DMS 273 treated with DMSO at 0.1 percent for 48 hours (cell line): ENCODE measurements at regions not wholly inside any gene's neighbourhood (a gene's known extent, or its start where the extent isn't known, plus 50 kb on each side); places are given as distances from the start of the nearest gene placed in this dataset.
"Not testable (repeated sequence)": the region's sequence is repeated elsewhere in the genome, so short reads cannot be mapped to it uniquely, and the experiment has no call there.

Experiments used
- DNase-seq: peaks from one replicate; lab custom pipeline; 2025; lab: John Stamatoyannopoulos, UW

- no peak for DNase-seq
Observed at GRCh38 chr3:34504775-34505174, 706.3 kb downstream of the PDCD6IP start.

- DNase-seq: no peak
Observed at GRCh38 chr3:34508732-34509131, 710.3 kb downstream of the PDCD6IP start.

GRCh38 chr3:34511891-34512290 is 713.5 kb downstream of the PDCD6IP start:
- no peak for DNase-seq

- DNase-seq: not testable (repeated sequence)
Observed at GRCh38 chr3:34519008-34519407, 720.6 kb downstream of the PDCD6IP start.

- DNase-seq: no peak
Observed at GRCh38 chr3:34531156-34531555, 732.7 kb downstream of the PDCD6IP start.

GRCh38 chr3:34533451-34533850 is 735.0 kb downstream of the PDCD6IP start:
- DNase-seq: no peak

GRCh38 chr3:34534013-34534412 is 735.6 kb downstream of the PDCD6IP start:
- no peak for DNase-seq

- no peak for DNase-seq
Observed at GRCh38 chr3:34544136-34544535, 745.7 kb downstream of the PDCD6IP start.

GRCh38 chr3:34547297-34547920 is 749.0 kb downstream of the PDCD6IP start:
- DNase-seq: no peak

GRCh38 chr3:34567266-34567665 is 768.8 kb downstream of the PDCD6IP start:
- no peak for DNase-seq

- DNase-seq: no peak
Observed at GRCh38 chr3:34568766-34569165, 770.3 kb downstream of the PDCD6IP start.

- no peak for DNase-seq
Observed at GRCh38 chr3:34569437-34569836, 771.0 kb downstream of the PDCD6IP start.

- no peak for DNase-seq
Observed at GRCh38 chr3:34570916-34571705, 772.7 kb downstream of the PDCD6IP start.

- DNase-seq: no peak
Observed at GRCh38 chr3:34571714-34572113, 773.3 kb downstream of the PDCD6IP start.

GRCh38 chr3:34575776-34576175 is 777.3 kb downstream of the PDCD6IP start:
- no peak for DNase-seq

- peak; percentile 78 for DNase-seq
Observed at GRCh38 chr3:34582055-34582454, 783.6 kb downstream of the PDCD6IP start.

- DNase-seq: no peak
Observed at GRCh38 chr3:34583451-34583850, 785.0 kb downstream of the PDCD6IP start.

GRCh38 chr3:34584971-34585370 is 786.5 kb downstream of the PDCD6IP start:
- no peak for DNase-seq

- DNase-seq: no peak
Observed at GRCh38 chr3:34599595-34599994, 801.2 kb downstream of the PDCD6IP start.

- no peak for DNase-seq
Observed at GRCh38 chr3:34619990-34620389, 821.6 kb downstream of the PDCD6IP start.

GRCh38 chr3:34626699-34627098 is 828.3 kb downstream of the PDCD6IP start:
- DNase-seq: no peak

- no peak for DNase-seq
Observed at GRCh38 chr3:34634939-34635338, 836.5 kb downstream of the PDCD6IP start.

- DNase-seq: no peak
Observed at GRCh38 chr3:34635352-34635850, 837.0 kb downstream of the PDCD6IP start.
